Mesenchymal stem cell (in vitro differentiated cells and primary cell): ENCODE measurements at regions not wholly inside any gene's neighbourhood (a gene's known extent, or its start where the extent isn't known, plus 50 kb on each side); places are given as distances from the start of the nearest gene placed in this dataset.
"Not testable (repeated sequence)": the region's sequence is repeated elsewhere in the genome, so short reads cannot be mapped to it uniquely, and the experiment has no call there.

ENCODE experiments used
- DNase-seq: peaks from one replicate; pipeline ENCODE4 v3.0.0-alpha.2; 2013
- H2AFZ ChIP-seq: one replicate; pipeline ENCODE4 v1.6.1; 2013; ENCODE audit warnings: low read depth, mild to moderate bottlenecking, control low read depth, inconsistent platforms, low read length, moderate library complexity
- H2AK5ac ChIP-seq: 2 replicates; pipeline ENCODE4 v1.6.1; 2013; ENCODE audit warnings: low read length, moderate library complexity, mild to moderate bottlenecking, inconsistent platforms; ENCODE audit not compliant: severe bottlenecking
- H2BK120ac ChIP-seq: one replicate; pipeline ENCODE4 v1.6.1; 2013; ENCODE audit warnings: low read depth, mild to moderate bottlenecking, inconsistent platforms, low read length, moderate library complexity
- H2BK12ac ChIP-seq, 2 experiments: one replicate each; pipeline ENCODE4 v1.6.1; 2013; ENCODE audit warnings: inconsistent platforms in 2 of 2, low read length in 2 of 2, mild to moderate bottlenecking in 2 of 2, moderate library complexity in 2 of 2, control low read depth in 1 of 2
- H2BK15ac ChIP-seq: one replicate; pipeline ENCODE4 v1.6.1; 2013; ENCODE audit warnings: mild to moderate bottlenecking, low read depth, inconsistent platforms; ENCODE audit not compliant: poor library complexity, severe bottlenecking
- H2BK5ac ChIP-seq: 2 replicates; pipeline ENCODE4 v1.6.1; 2013; ENCODE audit warnings: low read depth, mild to moderate bottlenecking, low read length, control low read depth, inconsistent platforms; ENCODE audit not compliant: poor library complexity, severe bottlenecking
- H3K14ac ChIP-seq, 2 experiments: one replicate each; pipeline ENCODE4 v1.6.1; 2013; ENCODE audit warnings: inconsistent platforms in 2 of 2, low read length in 2 of 2, control low read depth in 1 of 2, mild to moderate bottlenecking in 1 of 2, moderate library complexity in 1 of 2
- H3K18ac ChIP-seq, 2 experiments: one replicate each; pipeline ENCODE4 v1.6.1; 2013; ENCODE audit warnings: inconsistent platforms in 2 of 2, low read length in 2 of 2, control low read depth in 1 of 2, low read depth in 1 of 2, mild to moderate bottlenecking in 1 of 2
- H3K23ac ChIP-seq, 2 experiments: one replicate each; pipeline ENCODE4 v1.6.1; 2013; ENCODE audit warnings: inconsistent platforms in 2 of 2, low read length in 2 of 2, mild to moderate bottlenecking in 2 of 2, moderate library complexity in 2 of 2, control low read depth in 1 of 2
- H3K27ac ChIP-seq: 2 replicates; pipeline ENCODE4 v1.5.1; 2013; ENCODE audit warnings: mild to moderate bottlenecking, moderate library complexity, low read length, control low read depth, inconsistent platforms; ENCODE audit not compliant: poor library complexity, severe bottlenecking
- H3K27me3 ChIP-seq, 2 experiments: 2 replicates each; pipeline versions ENCODE4 v1.6.1 to v1.7.0; 2013; ENCODE audit warnings: low read length in 2 of 2, mild to moderate bottlenecking in 2 of 2, moderate library complexity in 2 of 2, control low read depth in 1 of 2, inconsistent platforms in 1 of 2; ENCODE audit not compliant: control insufficient read depth in 1 of 2, insufficient read depth in 1 of 2
- H3K36me3 ChIP-seq, 2 experiments: 2 replicates each; pipeline versions ENCODE4 v1.6.1 to v1.7.0; 2013; ENCODE audit warnings: low read length in 2 of 2, control low read depth in 1 of 2, inconsistent platforms in 1 of 2, low read depth in 1 of 2, mild to moderate bottlenecking in 1 of 2; ENCODE audit not compliant: insufficient read depth in 2 of 2, control insufficient read depth in 1 of 2
- H3K4ac ChIP-seq, 2 experiments: one replicate each; pipeline ENCODE4 v1.6.1; 2013; ENCODE audit warnings: inconsistent platforms in 2 of 2, low read length in 2 of 2, mild to moderate bottlenecking in 2 of 2, moderate library complexity in 2 of 2, control low read depth in 1 of 2, low read depth in 1 of 2
- H3K4me1 ChIP-seq: 2 replicates; pipeline ENCODE4 v1.6.1; 2013; ENCODE audit warnings: low read depth, low read length, control low read depth; ENCODE audit not compliant: control insufficient read depth, insufficient read depth
- H3K4me2 ChIP-seq: 2 replicates; pipeline ENCODE4 v1.6.1; 2013; ENCODE audit warnings: low read length, mild to moderate bottlenecking, inconsistent platforms; ENCODE audit not compliant: poor library complexity, severe bottlenecking
- H3K4me3 ChIP-seq, 2 experiments: 2 replicates each; pipeline versions ENCODE4 v1.5.1 to v1.7.0; 2013; ENCODE audit warnings: low read length in 2 of 2, mild to moderate bottlenecking in 2 of 2, control low read depth in 1 of 2, low read depth in 1 of 2; ENCODE audit not compliant: insufficient read depth in 1 of 2
- H3K79me1 ChIP-seq: replicated peaks from 2 replicates; pipeline ENCODE4 v1.6.1; 2013; ENCODE audit warnings: mild to moderate bottlenecking, control low read depth, low read length, inconsistent platforms; ENCODE audit not compliant: poor library complexity, severe bottlenecking
- H3K9ac ChIP-seq: 2 replicates; pipeline ENCODE4 v1.7.0; 2013; ENCODE audit warnings: mild to moderate bottlenecking, low read length, moderate library complexity
- H3K9me3 ChIP-seq: 2 replicates; pipeline ENCODE4 v1.7.0; 2013; ENCODE audit warnings: mild to moderate bottlenecking, low read length; ENCODE audit not compliant: control insufficient read depth
- H4K8ac ChIP-seq: one replicate; pipeline ENCODE4 v1.6.1; 2013; ENCODE audit warnings: inconsistent platforms, mild to moderate bottlenecking, low read length, moderate library complexity
- H4K91ac ChIP-seq: one replicate; pipeline ENCODE4 v1.6.1; 2013; ENCODE audit warnings: mild to moderate bottlenecking, low read length, inconsistent platforms
- WGBS: methylation state at CpG from one replicate; pipeline ENCODE4 v1.1.7; 2013; ENCODE audit warnings: mixed read lengths; 5-methylcytosine and 5-hydroxymethylcytosine counted together

- not testable (repeated sequence) for H3K14ac ChIP-seq, H3K4me3 ChIP-seq, H2BK5ac ChIP-seq, H2BK12ac ChIP-seq, H2AK5ac ChIP-seq, H3K4ac ChIP-seq, H3K18ac ChIP-seq, H2BK120ac ChIP-seq, H3K23ac ChIP-seq, H3K79me1 ChIP-seq, H2AFZ ChIP-seq, DNase-seq, H3K4me2 ChIP-seq, H3K27me3 ChIP-seq, H3K9ac ChIP-seq, H3K4me1 ChIP-seq, H4K8ac ChIP-seq, H4K91ac ChIP-seq, H3K36me3 ChIP-seq, H3K9me3 ChIP-seq, H2BK15ac ChIP-seq, H3K27ac ChIP-seq
- WGBS, result 82% methylated on average over 3 of the region's 3 CpGs
Measured at GRCh38 chr2:131618320-131618719, 90.6 kb downstream of the CCDC74A start.

- not testable (repeated sequence) for H2AFZ ChIP-seq, H3K23ac ChIP-seq, H3K4ac ChIP-seq, H3K4me1 ChIP-seq, H3K14ac ChIP-seq, H2BK5ac ChIP-seq, H4K8ac ChIP-seq, H3K9ac ChIP-seq, H3K9me3 ChIP-seq, H3K4me3 ChIP-seq, DNase-seq, H2BK120ac ChIP-seq, H3K27ac ChIP-seq, H2AK5ac ChIP-seq, H2BK12ac ChIP-seq, H4K91ac ChIP-seq, H2BK15ac ChIP-seq, H3K79me1 ChIP-seq, H3K36me3 ChIP-seq, H3K4me2 ChIP-seq, H3K27me3 ChIP-seq, H3K18ac ChIP-seq
- 100% methylated on average over 1 of the region's 2 CpGs for WGBS
Measured at GRCh38 chr2:131622874-131623273, 95.2 kb downstream of the CCDC74A start.

- not testable (repeated sequence) for H3K18ac ChIP-seq, H2BK5ac ChIP-seq, H2AFZ ChIP-seq, H3K27ac ChIP-seq, H3K4me2 ChIP-seq, H2AK5ac ChIP-seq, H3K14ac ChIP-seq, H3K79me1 ChIP-seq, H3K23ac ChIP-seq, H2BK15ac ChIP-seq, DNase-seq, H2BK120ac ChIP-seq, H3K4me3 ChIP-seq, H4K8ac ChIP-seq, H3K4me1 ChIP-seq, H2BK12ac ChIP-seq, H3K4ac ChIP-seq, H3K9me3 ChIP-seq, H4K91ac ChIP-seq, H3K27me3 ChIP-seq, H3K36me3 ChIP-seq, H3K9ac ChIP-seq
- 94% methylated on average over 10 of the region's 10 CpGs for WGBS
Measured at GRCh38 chr2:131626011-131626410, 98.3 kb downstream of the CCDC74A start.

- H4K91ac ChIP-seq, H2BK12ac ChIP-seq, H3K27me3 ChIP-seq, H3K23ac ChIP-seq, H4K8ac ChIP-seq, H3K4ac ChIP-seq, DNase-seq, H2BK15ac ChIP-seq, H2BK120ac ChIP-seq, H3K27ac ChIP-seq, H3K36me3 ChIP-seq, H3K9me3 ChIP-seq, H3K4me1 ChIP-seq, H3K9ac ChIP-seq, H2BK5ac ChIP-seq, H2AK5ac ChIP-seq, H3K79me1 ChIP-seq, H3K18ac ChIP-seq, H3K14ac ChIP-seq, H3K4me2 ChIP-seq, H3K4me3 ChIP-seq: not testable (repeated sequence)
- H2AFZ ChIP-seq, result peak overlapping the region; percentile 53
- WGBS, result 93% methylated on average over 19 of the region's 19 CpGs
Measured at GRCh38 chr2:131626565-131626964, 98.9 kb downstream of the CCDC74A start.
